ENCODE measurements at regions not wholly inside any gene's neighbourhood (a gene's known extent, or its start where the extent isn't known, plus 50 kb on each side); places are given as distances from the start of the nearest gene placed in this dataset.
"Not testable (repeated sequence)": the region's sequence is repeated elsewhere in the genome, so short reads cannot be mapped to it uniquely, and the experiment has no call there.

- H3K27me3 ChIP-seq (ENCODE audit: control insufficient read depth in 1 of 2, insufficient read depth in 2 of 2, low read length in 2 of 2) = no peaks in the 10 kb centered on the region
- no peaks in the 10 kb centered on the region for H3K9me3 ChIP-seq (ENCODE audit: low read length)
- H3K4me1 ChIP-seq (ENCODE audit: insufficient read depth, low read length) = peaks cover 13% of the 10 kb centered on the region
- no peak overlapping the region for H3K27ac ChIP-seq (ENCODE audit: low read depth, low read length)
- H3K36me3 ChIP-seq (ENCODE audit: insufficient read depth, low read length) = no peaks in the 10 kb centered on the region
- no peak overlapping the region for H3K4me3 ChIP-seq (ENCODE audit: low read depth in 1 of 2, low read length in 2 of 2)
- no peak overlapping the region for H3K9ac ChIP-seq (ENCODE audit: low read length)
Measured at GRCh38 chr4:124937993-124938392, 225.5 kb upstream of the ANKRD50 start.

DNA sequence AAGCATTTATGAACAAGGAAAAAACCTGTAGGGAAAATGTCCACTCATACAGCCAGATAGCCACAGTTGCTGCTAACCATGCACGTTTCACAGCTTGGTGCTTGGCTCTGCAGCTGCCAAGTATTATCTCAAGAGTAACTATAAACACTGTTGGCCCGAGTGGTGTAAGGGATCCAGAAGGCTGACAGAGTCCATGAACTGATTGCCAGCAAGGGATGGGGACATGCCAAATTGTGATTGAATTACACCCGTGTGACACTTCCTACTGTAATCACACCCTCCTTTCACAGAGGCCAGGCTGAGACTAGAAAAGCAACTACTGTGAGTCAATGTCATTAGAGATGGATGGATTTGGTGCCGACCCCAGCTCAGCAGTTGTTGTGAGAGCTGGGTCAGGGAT is 223.9 kb upstream of the ANKRD50 start:
- Histone ChIP-seq H3K9me3 (ENCODE audit: low read length) (no peaks in the 10 kb centered on the region), H3K4me1 (ENCODE audit: insufficient read depth, low read length) (peaks cover 13% of the 10 kb centered on the region), H3K4me3 (ENCODE audit: low read depth in 1 of 2, low read length in 2 of 2) (no peak overlapping the region), H3K27me3 (ENCODE audit: control insufficient read depth in 1 of 2, insufficient read depth in 2 of 2, low read length in 2 of 2) (no peaks in the 10 kb centered on the region), H3K27ac (ENCODE audit: low read depth, low read length) (no peak overlapping the region), H3K9ac (ENCODE audit: low read length) (no peak overlapping the region), H3K36me3 (ENCODE audit: insufficient read depth, low read length) (no peaks in the 10 kb centered on the region)

GRCh38 chr4:124934916-124935315 is 222.4 kb upstream of the ANKRD50 start:
- H3K4me1 ChIP-seq (ENCODE audit: insufficient read depth, low read length) = peaks cover 13% of the 10 kb centered on the region
- no peak overlapping the region for H3K27ac ChIP-seq (ENCODE audit: low read depth, low read length)
- H3K36me3 ChIP-seq (ENCODE audit: insufficient read depth, low read length) = no peaks in the 10 kb centered on the region
- H3K9me3 ChIP-seq (ENCODE audit: low read length) = no peaks in the 10 kb centered on the region
- H3K27me3 ChIP-seq (ENCODE audit: control insufficient read depth in 1 of 2, insufficient read depth in 2 of 2, low read length in 2 of 2) = no peaks in the 10 kb centered on the region
- H3K9ac ChIP-seq (ENCODE audit: low read length) = no peak overlapping the region
- no peak overlapping the region for H3K4me3 ChIP-seq (ENCODE audit: low read depth in 1 of 2, low read length in 2 of 2)

GRCh38 chr4:124933521-124933920 is 221.0 kb upstream of the ANKRD50 start:
- H3K36me3 ChIP-seq (ENCODE audit: insufficient read depth, low read length) = no peaks in the 10 kb centered on the region
- no peak overlapping the region for H3K4me3 ChIP-seq (ENCODE audit: low read depth in 1 of 2, low read length in 2 of 2)
- peaks cover 13% of the 10 kb centered on the region for H3K4me1 ChIP-seq (ENCODE audit: insufficient read depth, low read length)
- no peaks in the 10 kb centered on the region for H3K9me3 ChIP-seq (ENCODE audit: low read length)
- no peak overlapping the region for H3K27ac ChIP-seq (ENCODE audit: low read depth, low read length)
- no peaks in the 10 kb centered on the region for H3K27me3 ChIP-seq (ENCODE audit: control insufficient read depth in 1 of 2, insufficient read depth in 2 of 2, low read length in 2 of 2)
- no peak overlapping the region for H3K9ac ChIP-seq (ENCODE audit: low read length)

DNA sequence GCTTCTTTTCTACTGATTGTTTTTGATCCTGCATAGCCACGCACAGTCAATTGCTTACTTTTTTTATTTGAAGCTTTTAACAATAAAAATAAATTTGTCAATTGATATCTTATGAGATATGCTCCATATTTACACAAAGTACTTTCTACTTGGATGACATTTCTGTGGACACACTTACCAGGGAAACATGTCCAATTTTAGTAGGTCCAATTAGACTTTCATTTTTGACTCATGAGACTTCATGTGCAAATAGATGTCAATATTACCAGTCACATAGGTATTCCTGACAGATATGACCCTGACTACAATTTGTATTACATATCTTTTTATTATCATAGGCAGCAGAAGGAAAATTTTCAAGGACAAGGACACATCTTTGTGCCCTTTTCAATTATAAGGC is 219.9 kb upstream of the ANKRD50 start:
- H3K27ac ChIP-seq (ENCODE audit: low read depth, low read length) = no peak overlapping the region
- no peaks in the 10 kb centered on the region for H3K36me3 ChIP-seq (ENCODE audit: insufficient read depth, low read length)
- no peak overlapping the region for H3K4me3 ChIP-seq (ENCODE audit: low read depth in 1 of 2, low read length in 2 of 2)
- no peaks in the 10 kb centered on the region for H3K9me3 ChIP-seq (ENCODE audit: low read length)
- H3K27me3 ChIP-seq (ENCODE audit: control insufficient read depth in 1 of 2, insufficient read depth in 2 of 2, low read length in 2 of 2) = no peaks in the 10 kb centered on the region
- H3K9ac ChIP-seq (ENCODE audit: low read length) = no peak overlapping the region
- H3K4me1 ChIP-seq (ENCODE audit: insufficient read depth, low read length) = peaks cover 13% of the 10 kb centered on the region

GRCh38 chr4:124931050-124931449 is 218.5 kb upstream of the ANKRD50 start:
- Histone ChIP-seq H3K4me1 (ENCODE audit: insufficient read depth, low read length) (peaks cover 4% of the 10 kb centered on the region), H3K27me3 (ENCODE audit: control insufficient read depth in 1 of 2, insufficient read depth in 2 of 2, low read length in 2 of 2) (no peaks in the 10 kb centered on the region), H3K36me3 (ENCODE audit: insufficient read depth, low read length) (no peaks in the 10 kb centered on the region), H3K27ac (ENCODE audit: low read depth, low read length) (no peak overlapping the region), H3K9me3 (ENCODE audit: low read length) (no peaks in the 10 kb centered on the region), H3K4me3 (ENCODE audit: low read depth in 1 of 2, low read length in 2 of 2) (no peak overlapping the region), H3K9ac (ENCODE audit: low read length) (no peak overlapping the region)

GRCh38 chr4:124922748-124923147 is 210.2 kb upstream of the ANKRD50 start:
- H3K9ac ChIP-seq (ENCODE audit: low read length); H3K27me3 ChIP-seq (ENCODE audit: control insufficient read depth in 1 of 2, insufficient read depth in 2 of 2, low read length in 2 of 2); H3K36me3 ChIP-seq (ENCODE audit: insufficient read depth, low read length); H3K9me3 ChIP-seq (ENCODE audit: low read length); H3K4me3 ChIP-seq (ENCODE audit: low read depth in 1 of 2, low read length in 2 of 2); H3K4me1 ChIP-seq (ENCODE audit: insufficient read depth, low read length); H3K27ac ChIP-seq (ENCODE audit: low read depth, low read length): not testable (repeated sequence)

DNA sequence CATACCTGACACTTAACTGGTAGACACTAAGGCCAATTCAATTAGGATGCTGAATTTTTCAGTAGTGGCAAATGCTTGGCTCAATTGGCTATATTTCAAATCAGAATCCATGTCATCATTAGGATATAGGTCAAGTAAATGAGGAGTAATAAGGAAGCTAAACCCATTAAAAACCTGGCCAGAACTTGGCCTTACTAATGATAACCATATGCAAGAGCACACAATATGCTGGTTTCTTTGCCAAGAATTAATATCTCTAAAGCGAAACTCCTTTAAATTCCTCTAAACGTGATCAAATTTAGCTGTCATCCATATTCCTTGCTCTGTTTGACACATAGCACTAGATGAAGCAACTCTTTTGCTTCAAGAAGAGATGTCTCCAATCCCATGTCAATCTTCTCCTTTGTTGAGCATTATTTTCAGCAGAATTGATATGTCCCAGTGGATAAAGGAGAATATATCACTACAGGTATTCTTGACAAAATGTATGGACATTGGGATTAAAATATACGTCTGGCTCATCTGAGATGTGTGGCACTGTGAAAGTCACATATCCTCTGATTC is 206.1 kb upstream of the ANKRD50 start:
- Histone ChIP-seq H3K27ac (ENCODE audit: low read depth, low read length) (no peak overlapping the region), H3K36me3 (ENCODE audit: insufficient read depth, low read length) (no peaks in the 10 kb centered on the region), H3K9me3 (ENCODE audit: low read length) (no peaks in the 10 kb centered on the region), H3K4me1 (ENCODE audit: insufficient read depth, low read length) (no peaks in the 10 kb centered on the region), H3K27me3 (ENCODE audit: control insufficient read depth in 1 of 2, insufficient read depth in 2 of 2, low read length in 2 of 2) (no peaks in the 10 kb centered on the region), H3K4me3 (ENCODE audit: low read depth in 1 of 2, low read length in 2 of 2) (no peak overlapping the region), H3K9ac (ENCODE audit: low read length) (no peak overlapping the region)

GRCh38 chr4:124915073-124915472 is 202.5 kb upstream of the ANKRD50 start:
- Histone ChIP-seq H3K4me3 (ENCODE audit: low read depth in 1 of 2, low read length in 2 of 2) (no peak overlapping the region), H3K4me1 (ENCODE audit: insufficient read depth, low read length) (no peaks in the 10 kb centered on the region), H3K9ac (ENCODE audit: low read length) (no peak overlapping the region), H3K36me3 (ENCODE audit: insufficient read depth, low read length) (no peaks in the 10 kb centered on the region), H3K27me3 (ENCODE audit: control insufficient read depth in 1 of 2, insufficient read depth in 2 of 2, low read length in 2 of 2) (no peaks in the 10 kb centered on the region), H3K27ac (ENCODE audit: low read depth, low read length) (no peak overlapping the region), H3K9me3 (ENCODE audit: low read length) (peaks cover 11% of the 10 kb centered on the region)

DNA sequence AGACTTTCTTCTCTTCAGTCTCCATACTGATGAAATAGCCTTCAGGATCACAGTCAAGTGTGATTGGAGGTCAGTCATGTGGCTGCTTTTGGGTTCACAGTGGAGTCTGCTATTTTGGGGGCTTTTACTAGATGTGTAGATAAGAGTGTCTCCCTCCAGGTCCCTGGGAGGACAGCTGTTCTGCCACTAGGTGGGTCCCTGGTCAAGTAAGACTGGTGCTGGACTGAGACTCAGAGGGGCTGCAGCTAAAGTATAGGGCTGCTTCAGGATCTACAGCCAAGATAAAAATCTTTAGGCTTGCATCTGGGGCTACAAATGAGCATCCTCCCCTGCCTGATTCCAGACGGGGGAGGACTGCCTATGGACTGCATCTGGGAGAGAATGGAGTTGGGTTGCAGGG is 200.7 kb upstream of the ANKRD50 start:
- Histone ChIP-seq H3K27me3 (ENCODE audit: control insufficient read depth in 1 of 2, insufficient read depth in 2 of 2, low read length in 2 of 2) (no peaks in the 10 kb centered on the region), H3K4me3 (ENCODE audit: low read depth in 1 of 2, low read length in 2 of 2) (no peak overlapping the region), H3K36me3 (ENCODE audit: insufficient read depth, low read length) (no peaks in the 10 kb centered on the region), H3K27ac (ENCODE audit: low read depth, low read length) (no peak overlapping the region), H3K9ac (ENCODE audit: low read length) (no peak overlapping the region), H3K9me3 (ENCODE audit: low read length) (peaks cover 11% of the 10 kb centered on the region), H3K4me1 (ENCODE audit: insufficient read depth, low read length) (no peaks in the 10 kb centered on the region)

DNA sequence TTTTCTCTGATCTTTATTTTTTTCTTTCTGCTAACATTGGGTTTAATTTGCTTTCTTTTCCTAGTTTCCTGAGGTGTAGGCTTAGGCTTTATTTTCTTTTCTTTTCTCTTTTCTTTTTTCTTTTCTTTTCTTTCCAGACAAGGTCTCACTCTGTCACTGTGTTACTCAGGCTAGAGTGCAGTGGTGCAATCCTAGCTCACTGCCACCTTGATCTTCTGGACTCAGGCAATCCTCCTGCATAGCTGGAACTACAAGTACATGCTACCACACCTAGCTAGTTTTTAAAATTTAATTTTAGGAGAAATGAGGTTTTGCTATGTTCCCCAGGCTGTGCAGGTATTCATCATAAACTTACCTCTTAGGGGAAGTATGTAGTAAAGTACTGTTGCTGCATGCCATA is 197.8 kb upstream of the ANKRD50 start:
- Histone ChIP-seq H3K4me3 (ENCODE audit: low read depth in 1 of 2, low read length in 2 of 2) (no peak overlapping the region), H3K36me3 (ENCODE audit: insufficient read depth, low read length) (no peaks in the 10 kb centered on the region), H3K9me3 (ENCODE audit: low read length) (peaks cover 11% of the 10 kb centered on the region), H3K9ac (ENCODE audit: low read length) (no peak overlapping the region), H3K27ac (ENCODE audit: low read depth, low read length) (no peak overlapping the region), H3K27me3 (ENCODE audit: control insufficient read depth in 1 of 2, insufficient read depth in 2 of 2, low read length in 2 of 2) (no peaks in the 10 kb centered on the region), H3K4me1 (ENCODE audit: insufficient read depth, low read length) (no peaks in the 10 kb centered on the region)

GRCh38 chr4:124907881-124908280 is 195.3 kb upstream of the ANKRD50 start:
- Histone ChIP-seq H3K4me1 (ENCODE audit: insufficient read depth, low read length) (peaks cover 8% of the 10 kb centered on the region), H3K27ac (ENCODE audit: low read depth, low read length) (no peak overlapping the region), H3K27me3 (ENCODE audit: control insufficient read depth in 1 of 2, insufficient read depth in 2 of 2, low read length in 2 of 2) (no peaks in the 10 kb centered on the region), H3K9ac (ENCODE audit: low read length) (no peak overlapping the region), H3K4me3 (ENCODE audit: low read depth in 1 of 2, low read length in 2 of 2) (no peak overlapping the region), H3K36me3 (ENCODE audit: insufficient read depth, low read length) (no peaks in the 10 kb centered on the region), H3K9me3 (ENCODE audit: low read length) (peaks cover 8% of the 10 kb centered on the region)
